ENCODE measurements at regions not wholly inside any gene's neighbourhood (a gene's known extent, or its start where the extent isn't known, plus 50 kb on each side); places are given as distances from the start of the nearest gene placed in this dataset.
A peak's percentile ranks its signal among the peaks of the same experiment; 100 is the strongest.

DNA sequence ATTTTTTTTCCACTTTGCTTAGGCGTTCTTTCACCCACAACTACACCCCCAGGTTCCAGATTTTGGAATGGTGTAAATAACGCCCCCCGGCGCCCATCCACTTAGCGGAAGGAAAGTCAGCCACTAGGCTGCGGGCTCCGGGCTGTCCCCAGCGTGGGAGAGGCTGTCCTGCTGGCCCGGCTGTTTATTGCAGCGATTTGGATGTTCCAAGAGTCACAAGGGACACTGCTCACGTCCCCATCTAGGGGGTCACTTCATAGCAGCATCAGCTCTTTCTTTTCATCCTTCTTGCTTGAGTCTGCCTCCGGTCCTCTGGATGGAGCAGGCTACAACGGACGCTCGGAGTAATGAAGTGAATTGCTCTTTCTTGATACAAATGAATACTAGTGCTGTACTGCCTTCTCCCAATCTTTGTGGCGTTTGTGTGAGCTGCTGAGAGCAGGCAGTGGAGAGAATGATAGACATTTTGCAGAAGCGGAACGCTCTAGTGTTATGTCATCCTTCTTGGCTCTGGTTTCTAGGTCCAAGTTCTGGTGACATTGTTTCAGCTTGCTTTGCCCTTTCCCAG is 50.7 kb upstream of the PAIP2B start:
- peak; percentile 34 for TF ChIP-seq CTCF (IDR thresholded peaks at IDR 0.05; ENCODE audit: insufficient read depth, low read length, poor library complexity, severe bottlenecking)
- Histone ChIP-seq H3K36me3 (ENCODE audit: control insufficient read depth, insufficient read depth, low read length) (no peaks in the 10 kb centered on the region), H3K4me3 (ENCODE audit: low read depth, low read length) (peak overlapping the region; percentile 28), H3K27me3 (ENCODE audit: control insufficient read depth, insufficient read depth, low read length) (peaks cover 11% of the 10 kb centered on the region)
- DNase-seq (ENCODE audit: low read depth), result no peak

DNA sequence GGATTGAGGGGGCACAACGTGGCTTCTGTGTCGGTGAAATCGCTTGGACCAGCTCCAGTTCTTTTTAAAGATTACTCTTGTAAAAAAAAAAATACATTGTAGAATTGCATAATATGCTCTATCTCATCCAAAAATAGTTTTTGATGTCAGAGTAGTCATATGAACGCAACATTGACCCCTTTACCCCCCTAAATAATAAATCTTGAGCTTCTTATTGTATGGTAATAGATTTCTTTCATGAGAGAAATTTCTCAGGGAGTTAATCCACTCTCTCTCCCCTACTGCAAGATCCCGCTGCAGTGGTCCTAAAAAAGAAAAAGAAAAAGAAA is 50.2 kb upstream of the PAIP2B start:
- TF ChIP-seq CTCF (IDR thresholded peaks at IDR 0.05; ENCODE audit: insufficient read depth, low read length, poor library complexity, severe bottlenecking), result no peak
- Histone ChIP-seq H3K27me3 (ENCODE audit: control insufficient read depth, insufficient read depth, low read length) (peaks cover 11% of the 10 kb centered on the region), H3K4me3 (ENCODE audit: low read depth, low read length) (peak overlapping the region; percentile 61), H3K36me3 (ENCODE audit: control insufficient read depth, insufficient read depth, low read length) (no peaks in the 10 kb centered on the region)
- no peak for DNase-seq (ENCODE audit: low read depth)

DNA sequence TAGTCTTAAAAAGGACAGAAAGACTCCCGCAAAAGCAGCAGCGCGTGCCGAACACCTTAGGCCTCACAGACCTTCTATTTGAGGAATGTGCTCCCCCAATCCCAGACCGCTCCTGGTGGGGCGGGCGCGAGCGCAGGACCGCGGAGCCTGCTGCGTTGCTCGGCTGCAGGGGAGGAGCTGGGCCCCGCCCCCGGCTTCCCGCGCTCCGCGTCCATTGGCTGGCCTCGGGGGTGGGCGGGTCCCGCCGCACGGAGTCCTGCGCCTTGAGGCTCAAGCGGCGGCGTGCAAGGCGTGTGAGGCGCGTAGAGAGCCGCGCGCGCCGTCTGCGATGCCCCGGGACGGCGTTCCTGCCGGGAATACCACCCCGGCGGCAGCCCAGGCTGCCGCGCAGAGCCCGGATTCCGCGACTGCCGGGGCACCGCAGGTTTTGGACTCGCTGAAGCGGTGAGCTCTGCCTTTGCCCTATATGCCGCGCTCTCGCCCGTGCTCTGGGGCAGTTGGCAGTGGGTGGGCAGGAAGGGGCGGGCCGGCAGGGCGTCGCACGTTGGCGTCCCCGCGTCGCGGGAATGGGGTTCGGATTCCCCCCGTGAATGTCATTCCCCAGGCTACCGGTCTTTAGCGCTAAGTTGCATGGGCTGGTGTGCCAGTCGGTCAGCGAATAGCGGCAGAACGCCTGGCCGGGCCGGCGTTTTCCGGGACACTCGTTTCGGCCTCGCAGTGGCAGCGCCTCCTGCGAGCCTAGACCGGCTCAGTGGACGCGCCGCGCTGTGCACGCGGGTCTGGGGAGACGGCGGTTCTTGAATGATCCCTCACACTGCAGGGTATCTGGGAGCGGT is 49.6 kb upstream of the PAIP2B start:
- Histone ChIP-seq H3K27me3 (ENCODE audit: control insufficient read depth, insufficient read depth, low read length) (peaks cover 11% of the 10 kb centered on the region), H3K4me3 (ENCODE audit: low read depth, low read length) (peak overlapping the region; percentile 61), H3K36me3 (ENCODE audit: control insufficient read depth, insufficient read depth, low read length) (no peaks in the 10 kb centered on the region)
- peak; percentile 26 for DNase-seq (ENCODE audit: low read depth)
- TF ChIP-seq CTCF (IDR thresholded peaks at IDR 0.05; ENCODE audit: insufficient read depth, low read length, poor library complexity, severe bottlenecking), result no peak

All from kidney epithelial cell (primary cell).